K562 (cell line): ENCODE measurements at regions not wholly inside any gene's neighbourhood (a gene's known extent, or its start where the extent isn't known, plus 50 kb on each side); places are given as distances from the start of the nearest gene placed in this dataset.

Experiments
- ATAC-seq: fragments of 200-7000 bp; cut with Tn5 transposase; 3 replicates; pipeline ENCODE4 v1.9.1; 2020; ENCODE audit warnings: moderate library complexity
- BruUV-seq: library from RNA; stranded (reverse); fragments of 400-500 nt; replicated peaks from 2 replicates; lab custom pipeline; 2021; lab: Mats Ljungman, UMichigan
- CTCF ChIA-PET: fragments of 300-600 bp; formaldehyde crosslinking; extraction: SDS; loops from one replicate; lab custom pipeline; 2021; ENCODE audit warnings: low intra/inter-chr PET ratio; lab: Yijun Ruan, JAX
- POLR2A ChIA-PET: fragments of 300-600, 350-650 bp; sonication (Branson Sonifier 250); formaldehyde crosslinking; extraction: SDS; loops from one replicate; lab custom pipeline; 2021; ENCODE audit warnings: antibody characterized with exemption, inconsistent platforms; lab: Yijun Ruan, JAX
- DNase-seq, 4 experiments: peaks; one replicate each; pipeline versions ENCODE4 v3.0.0 to v3.0.0-alpha.2; 2011 to 2018; ENCODE audit warnings: low spot score in 3 of 4, mixed read lengths in 3 of 4; ENCODE audit errors: extremely low read depth in 1 of 4
- FAIRE-seq: peaks from 2 replicates; lab custom pipeline; 2011; peaks lifted over from hg19 to GRCh38; lab: Jason Lieb, UNC
- H2AFZ ChIP-seq: 2 replicates; pipeline ENCODE4 v1.6.0; 2011; ENCODE audit warnings: low read depth, low read length, control low read depth, inconsistent platforms
- H3K27ac ChIP-seq: fragments of 200-600 bp; 3 replicates; pipeline ENCODE4 v1.8.0; 2011; ENCODE audit warnings: low read depth, mild to moderate bottlenecking, control low read depth, inconsistent platforms, low read length, moderate library complexity, mixed read lengths; ENCODE audit errors: extremely low read depth
- H3K27me3 ChIP-seq, 2 experiments: fragments of 300-600 bp in 1 of 2; 2 replicates in 1 of 2; 3 replicates in 1 of 2; pipeline versions ENCODE4 v1.6.0 to v1.8.0; 2011; ENCODE audit warnings: inconsistent platforms in 2 of 2, low read length in 2 of 2, mild to moderate bottlenecking in 1 of 2, mixed read lengths in 1 of 2, moderate library complexity in 1 of 2; ENCODE audit not compliant: control insufficient read depth in 2 of 2, insufficient read depth in 2 of 2
- H3K36me3 ChIP-seq: fragments of 300-600 bp; 3 replicates; pipeline ENCODE4 v1.8.0; 2011; ENCODE audit warnings: mild to moderate bottlenecking, low read length, inconsistent platforms; ENCODE audit not compliant: control insufficient read depth, insufficient read depth
- H3K4me1 ChIP-seq, 2 experiments: fragments of 200-600 bp in 1 of 2; replicated peaks in 1 of 2; 2 replicates in 1 of 2; 3 replicates in 1 of 2; pipeline versions ENCODE4 v1.5.1 to v1.8.0; 2011; ENCODE audit warnings: inconsistent platforms in 2 of 2, low read length in 2 of 2, mild to moderate bottlenecking in 1 of 2, mixed read lengths in 1 of 2, moderate library complexity in 1 of 2; ENCODE audit not compliant: control insufficient read depth in 2 of 2, insufficient read depth in 2 of 2
- H3K4me2 ChIP-seq: 2 replicates; pipeline ENCODE4 v1.6.1; 2011; ENCODE audit warnings: low read length, control low read depth, inconsistent platforms, mixed read lengths; ENCODE audit not compliant: insufficient read depth
- H3K4me3 ChIP-seq: fragments of 200-600 bp; sonication (generic), shearing (Covaris generic); 2 replicates; pipeline ENCODE4 v1.5.1; 2016; ENCODE audit warnings: control low read depth, inconsistent platforms
- H3K79me2 ChIP-seq: fragments of 200-600 bp; 3 replicates; pipeline ENCODE4 v1.8.0; 2011; ENCODE audit warnings: low read length, inconsistent platforms; ENCODE audit not compliant: control insufficient read depth, insufficient read depth
- H3K9ac ChIP-seq, 2 experiments: 2 replicates each; pipeline versions ENCODE4 v1.6.0 to v1.6.1; 2011; ENCODE audit warnings: low read depth in 2 of 2, low read length in 2 of 2, control low read depth in 1 of 2, inconsistent platforms in 1 of 2, mild to moderate bottlenecking in 1 of 2, mixed read lengths in 1 of 2; ENCODE audit not compliant: insufficient read depth in 1 of 2
- H3K9me1 ChIP-seq: one replicate; pipeline ENCODE4 v1.6.0; 2011; ENCODE audit warnings: inconsistent platforms, mild to moderate bottlenecking, low read length, moderate library complexity; ENCODE audit not compliant: control insufficient read depth, insufficient read depth
- H3K9me3 ChIP-seq: replicated peaks from 2 replicates; pipeline ENCODE4 v1.5.1; 2011; ENCODE audit warnings: low read depth, low read length, inconsistent platforms; ENCODE audit not compliant: control insufficient read depth, insufficient read depth
- H4K20me1 ChIP-seq: replicated peaks from 2 replicates; pipeline ENCODE4 v1.6.1; 2011; ENCODE audit warnings: low read length, inconsistent platforms, mixed read lengths; ENCODE audit not compliant: control insufficient read depth, insufficient read depth
- CBFA2T3 ChIP-seq: fragments of 450-650 bp; IDR thresholded peaks from 2 replicates; pipeline ENCODE4 v1.6.1; 2017
- CHCHD3 ChIP-seq: fragments of 250-450 bp; sonication (Bioruptor Pico); IDR thresholded peaks from 2 replicates; pipeline ENCODE4 v2.1.2; 2022; ENCODE audit warnings: mild to moderate bottlenecking
- ESRRB ChIP-seq: fragments of 250-450 bp; sonication (Bioruptor Pico); IDR thresholded peaks from 2 replicates; pipeline ENCODE4 v1.5.0; 2020; ENCODE audit warnings: mild to moderate bottlenecking, moderate library complexity, borderline replicate concordance
- FOS ChIP-seq: IDR thresholded peaks from 3 replicates; pipeline ENCODE4 v1.6.1; 2011; ENCODE audit not compliant: insufficient read length; ENCODE audit errors: extremely low read depth
- FOXJ3 ChIP-seq: sonication (generic); formaldehyde crosslinking; IDR thresholded peaks from 2 replicates; pipeline ENCODE4 v1.4.0; 2020; ENCODE audit warnings: mild to moderate bottlenecking, missing genetic modification reagents
- GATAD2A ChIP-seq: fragments of 450-650 bp; IDR thresholded peaks from 2 replicates; pipeline ENCODE4 v1.6.1; 2017
- L3MBTL2 ChIP-seq: fragments of 450-650 bp; IDR thresholded peaks from 2 replicates; pipeline ENCODE4 v1.6.1; 2016; ENCODE audit warnings: mild to moderate bottlenecking, moderate library complexity
- NFXL1 ChIP-seq: fragments of 450-650 bp; formaldehyde crosslinking; IDR thresholded peaks from 2 replicates; pipeline ENCODE4 v1.4.0; 2021; ENCODE audit warnings: mild to moderate bottlenecking
- PHF21A ChIP-seq: fragments of 450-650 bp; IDR thresholded peaks from 2 replicates; pipeline ENCODE4 v1.6.1; 2017; ENCODE audit warnings: low read depth, borderline replicate concordance
- RBM14 ChIP-seq: fragments of 200-400 bp; formaldehyde crosslinking; IDR thresholded peaks from 2 replicates; pipeline ENCODE4 v1.6.1; 2018; ENCODE audit warnings: low read depth, mild to moderate bottlenecking, low read length, moderate library complexity, borderline replicate concordance; ENCODE audit not compliant: insufficient read depth
- RBM39 ChIP-seq: fragments of 200-400 bp; formaldehyde crosslinking; optimal IDR thresholded peaks from 2 replicates; pipeline ENCODE3; 2018; ENCODE audit warnings: low read depth, low read length
- SRSF3 ChIP-seq: fragments of 200-400 bp; formaldehyde crosslinking; IDR thresholded peaks from 2 replicates; pipeline ENCODE4 v1.6.1; 2016; ENCODE audit warnings: mild to moderate bottlenecking, low read length, moderate library complexity; ENCODE audit not compliant: insufficient read depth
- ZFP1 ChIP-seq: fragments of 450-650 bp; formaldehyde crosslinking; IDR thresholded peaks from 2 replicates; pipeline ENCODE4 v1.4.0; 2020; ENCODE audit warnings: mild to moderate bottlenecking, mixed read lengths
- ZNF384 ChIP-seq: IDR thresholded peaks from 2 replicates; pipeline ENCODE4 v1.6.1; 2012; ENCODE audit warnings: low read depth, low read length, improper control_type of control experiment
- WGBS: fragments of 100-300 bp; shearing (Covaris generic); methylation state at CpG from one replicate; pipeline ENCODE4 v1.1.6; 2016; ENCODE audit warnings: low coverage, mixed read lengths; ENCODE audit not compliant: insufficient coverage; ENCODE audit errors: missing lambda C conversion rate; 5-methylcytosine and 5-hydroxymethylcytosine counted together
- in situ Hi-C: fragments of 300-500 bp; cut with MboI; formaldehyde crosslinking; loops from 4 replicates; pipeline ENCODE4 v1.15.0; 2018; ENCODE audit warnings: inconsistent platforms, mixed read lengths
- intact Hi-C: fragments of 100-400 bp; cut with micrococcal nuclease; formaldehyde crosslinking; loops from 2 replicates; pipeline ENCODE4 v1.14.2; 2022

- Histone ChIP-seq H3K4me1 (peaks cover 0 to 6% of the 10 kb centered on the region in 2 experiments; a peak in 1 of 5 replicates), H3K4me2 (no peak overlapping the region), H3K79me2 (no peaks in the 10 kb centered on the region), H3K9ac (no peak overlapping the region), H3K36me3 (no peaks in the 10 kb centered on the region), H3K27ac (no peak overlapping the region), H3K9me1 (no peaks in the 10 kb centered on the region), H3K9me3 (no peaks in the 10 kb centered on the region), H4K20me1 (no peaks in the 10 kb centered on the region), H3K27me3 (peaks cover 19 to 67% of the 10 kb centered on the region in 2 experiments; a peak in 4 of 5 replicates)
- no TSS peak for BruUV-seq
- WGBS, result 0% methylated on average over 39 of the region's 39 CpGs
- ATAC-seq (no peak), FAIRE-seq (no peak)
- in situ Hi-C loops, result no loop called here
- TF ChIP-seq CBFA2T3, result no peak
- no peak for TF ChIP-seq ZNF384
- TF ChIP-seq RBM39, result no peak
- no peak for TF ChIP-seq CHCHD3 (CRISPR knock-in tag)
- TF ChIP-seq PHF21A, result no peak
- TF ChIP-seq NFXL1, result no peak
- no peak for TF ChIP-seq GATAD2A
- TF ChIP-seq RBM14, result no peak
- TF ChIP-seq SRSF3, result no peak
- no peak for TF ChIP-seq L3MBTL2
- no peak for TF ChIP-seq FOS
- no peak for TF ChIP-seq FOXJ3 (CRISPR knock-in tag)
- no peak for TF ChIP-seq ESRRB (CRISPR knock-in tag)
- TF ChIP-seq ZFP1 (CRISPR knock-in tag), result no peak
- TF ChIP-seq, all 486 proteins: peak for 0
- intact Hi-C loops, result no loop called here
- H2AFZ ChIP-seq, result no peak overlapping the region
- ChIA-PET CTCF (no interaction called here), POLR2A (interaction anchor here (1.1 kb wide), 1 partner anchor 10 kb away, joined by 3 read pairs; no protein-coding TSS in a partner anchor)
- no peak overlapping the region for H3K4me3 ChIP-seq
- no peak for DNase-seq
Measured at GRCh38 chr7:156104501-156105336, 292.5 kb upstream of the SHH start.
